CD14-positive monocyte (primary cell): ENCODE measurements at regions not wholly inside any gene's neighbourhood (a gene's known extent, or its start where the extent isn't known, plus 50 kb on each side); places are given as distances from the start of the nearest gene placed in this dataset.

Experiments
- DNase-seq, 3 donors: peaks; one replicate each; pipeline ENCODE4 v3.0.0-alpha.2; 2011 to 2022
- H2AFZ ChIP-seq: 2 replicates; pipeline ENCODE4 v1.6.0; 2012; ENCODE audit warnings: mild to moderate bottlenecking, low read depth, low read length, inconsistent platforms; ENCODE audit not compliant: insufficient read depth, poor library complexity, severe bottlenecking
- H3K27ac ChIP-seq, 2 donors: 1 replicate in 1 of 2; 2 replicates in 1 of 2; pipeline ENCODE4 v1.5.1; 2012 to 2013; ENCODE audit warnings: low read length in 2 of 2, control low read depth in 1 of 2, inconsistent platforms in 1 of 2, low read depth in 1 of 2, mild to moderate bottlenecking in 1 of 2
- H3K27me3 ChIP-seq, 2 donors: one replicate each; pipeline versions ENCODE4 v1.6.0 to v1.6.1; 2011 to 2013; ENCODE audit warnings: low read length in 2 of 2; ENCODE audit not compliant: control insufficient read depth in 2 of 2, insufficient read depth in 2 of 2
- H3K36me3 ChIP-seq, 2 donors: replicated peaks in 1 of 2; 1 replicate in 1 of 2; 2 replicates in 1 of 2; pipeline versions ENCODE4 v1.5.1 to v1.6.1; 2012 to 2013; ENCODE audit warnings: low read length in 2 of 2, control low read depth in 1 of 2, inconsistent platforms in 1 of 2, mild to moderate bottlenecking in 1 of 2; ENCODE audit not compliant: insufficient read depth in 2 of 2, control insufficient read depth in 1 of 2
- H3K4me1 ChIP-seq, 2 donors: 1 replicate in 1 of 2; 2 replicates in 1 of 2; pipeline versions ENCODE4 v1.5.1 to v1.6.1; 2012 to 2013; ENCODE audit warnings: low read length in 2 of 2, control low read depth in 1 of 2, inconsistent platforms in 1 of 2, mild to moderate bottlenecking in 1 of 2, moderate library complexity in 1 of 2; ENCODE audit not compliant: insufficient read depth in 2 of 2, control insufficient read depth in 1 of 2
- H3K4me2 ChIP-seq: replicated peaks from 2 replicates; pipeline ENCODE3; 2012; ENCODE audit warnings: low read length, moderate library complexity, mild to moderate bottlenecking; ENCODE audit not compliant: poor library complexity, severe bottlenecking; ENCODE audit errors: extremely low read depth
- H3K4me3 ChIP-seq, 3 experiments: fragments of 200-600 bp in 1 of 3; sonication (generic) in 1 of 3; replicated peaks in 1 of 3; 1 replicate in 2 of 3; 2 replicates in 1 of 3; pipeline ENCODE4 v1.5.1; 2011 to 2013; ENCODE audit warnings: low read length in 3 of 3, mild to moderate bottlenecking in 3 of 3, control low read depth in 2 of 3, low read depth in 2 of 3, inconsistent platforms in 1 of 3, moderate library complexity in 1 of 3
- H3K79me2 ChIP-seq: 2 replicates; pipeline ENCODE4 v1.6.0; 2012; ENCODE audit warnings: mild to moderate bottlenecking, control low read depth, inconsistent platforms, low read length, moderate library complexity; ENCODE audit not compliant: insufficient read depth
- H3K9ac ChIP-seq: 2 replicates; pipeline ENCODE4 v1.6.0; 2017; ENCODE audit warnings: low read length, mild to moderate bottlenecking; ENCODE audit not compliant: insufficient read depth, poor library complexity, severe bottlenecking
- H3K9me3 ChIP-seq, 2 donors: replicated peaks in 1 of 2; 1 replicate in 1 of 2; 2 replicates in 1 of 2; pipeline versions ENCODE4 v1.5.1 to v1.6.1; 2012 to 2013; ENCODE audit warnings: low read length in 2 of 2, control low read depth in 1 of 2; ENCODE audit not compliant: control insufficient read depth in 1 of 2, insufficient read depth in 1 of 2
- H4K20me1 ChIP-seq: 2 replicates; pipeline ENCODE4 v1.6.0; 2012; ENCODE audit warnings: mild to moderate bottlenecking, low read length, control low read depth, moderate library complexity; ENCODE audit not compliant: insufficient read depth
- H3K27ac Mint-ChIP-seq, 7 donors: one replicate each; pipeline ENCODE4 v1.8.0; 2020; ENCODE audit warnings: mild to moderate bottlenecking in 7 of 7, mixed read lengths in 7 of 7, moderate library complexity in 6 of 7, inconsistent platforms in 2 of 7
- H3K27me3 Mint-ChIP-seq, 3 donors: one replicate each; pipeline ENCODE4 v1.8.0; 2021 to 2022; ENCODE audit warnings: low read depth in 3 of 3, mild to moderate bottlenecking in 3 of 3, mixed read lengths in 3 of 3, moderate library complexity in 3 of 3, inconsistent platforms in 1 of 3
- H3K36me3 Mint-ChIP-seq, 2 donors: one replicate each; pipeline ENCODE4 v1.8.0; 2020; ENCODE audit warnings: mixed read lengths in 2 of 2, inconsistent platforms in 1 of 2, mild to moderate bottlenecking in 1 of 2
- H3K4me1 Mint-ChIP-seq: one replicate; pipeline ENCODE4 v1.8.0; 2020; ENCODE audit warnings: mild to moderate bottlenecking, mixed read lengths
- H3K4me3 Mint-ChIP-seq, 2 donors: one replicate each; pipeline ENCODE4 v1.8.0; 2020; ENCODE audit warnings: mild to moderate bottlenecking in 2 of 2, mixed read lengths in 2 of 2, moderate library complexity in 1 of 2
- H3K9me3 Mint-ChIP-seq, 7 donors: one replicate each; pipeline ENCODE4 v1.8.0; 2020 to 2022; ENCODE audit warnings: mixed read lengths in 7 of 7, mild to moderate bottlenecking in 6 of 7, moderate library complexity in 6 of 7, inconsistent platforms in 2 of 7
- CTCF ChIP-seq: fragments of 200-600 bp; IDR thresholded peaks from one replicate; pipeline ENCODE4 v1.8.0; 2022; ENCODE audit warnings: antibody characterized with exemption, mild to moderate bottlenecking
- WGBS: methylation state at CpG from one replicate; pipeline ENCODE4 v1.1.5; 2013; ENCODE audit warnings: missing lambda C conversion rate; ENCODE audit not compliant: insufficient coverage; 5-methylcytosine and 5-hydroxymethylcytosine counted together
- intact Hi-C, 2 donors: fragments of 100-400 bp; cut with micrococcal nuclease; formaldehyde crosslinking; loops; one replicate each; pipeline versions ENCODE4 v1.15.0 to v1.15.1; 2023

GRCh38 chr1:214801191-214801590, 198.2 kb downstream of the CENPF start:
- no peaks in the 10 kb centered on the region for H3K79me2 ChIP-seq
- H3K27ac ChIP-seq, result no peak overlapping the region
- H2AFZ ChIP-seq, result no peak overlapping the region
- peaks cover 0 to 1% (median 0%) of the 10 kb centered on the region in 3 donors for H3K27me3 Mint-ChIP-seq
- H3K9ac ChIP-seq, result no peak overlapping the region
- TF ChIP-seq CTCF, result no peak
- H4K20me1 ChIP-seq, result no peaks in the 10 kb centered on the region
- no peak overlapping the region for H3K4me3 Mint-ChIP-seq
- WGBS, result 100% methylated on average over 1 of the region's 1 CpG
- H3K36me3 ChIP-seq, result no peaks in the 10 kb centered on the region
- no peak overlapping the region for H3K4me3 ChIP-seq
- peaks cover 0 to 18% of the 10 kb centered on the region in 2 donors for H3K9me3 ChIP-seq
- H3K27ac Mint-ChIP-seq, result no peak overlapping the region
- H3K4me1 Mint-ChIP-seq, result no peaks in the 10 kb centered on the region
- H3K9me3 Mint-ChIP-seq, result peaks cover 3 to 17% (median 5%) of the 10 kb centered on the region in 7 donors
- no peaks in the 10 kb centered on the region for H3K27me3 ChIP-seq
- no peak for DNase-seq
- intact Hi-C loops, result no loop called here
- H3K4me1 ChIP-seq, result no peaks in the 10 kb centered on the region
- no peak overlapping the region for H3K4me2 ChIP-seq
- H3K36me3 Mint-ChIP-seq, result no peaks in the 10 kb centered on the region

- no peak overlapping the region for H2AFZ ChIP-seq
- H3K4me1 ChIP-seq, result no peaks in the 10 kb centered on the region
- Mint-ChIP-seq H3K4me3 (no peak overlapping the region), H3K9me3 (peaks cover 2 to 13% (median 6%) of the 10 kb centered on the region in 7 donors), H3K36me3 (no peaks in the 10 kb centered on the region), H3K27me3 (no peaks in the 10 kb centered on the region), H3K27ac (no peak overlapping the region), H3K4me1 (no peaks in the 10 kb centered on the region)
- intact Hi-C loops, result no loop called here
- 60% methylated on average over 1 of the region's 3 CpGs for WGBS
- no peak for DNase-seq
- no peaks in the 10 kb centered on the region for H4K20me1 ChIP-seq
- no peak overlapping the region for H3K4me3 ChIP-seq
- H3K36me3 ChIP-seq, result no peaks in the 10 kb centered on the region
- no peaks in the 10 kb centered on the region for H3K79me2 ChIP-seq
- TF ChIP-seq CTCF, result no peak
- H3K9me3 ChIP-seq, result no peaks in the 10 kb centered on the region
- no peaks in the 10 kb centered on the region for H3K27me3 ChIP-seq
- no peak overlapping the region for H3K4me2 ChIP-seq
- no peak overlapping the region for H3K9ac ChIP-seq
- H3K27ac ChIP-seq, result no peak overlapping the region
These were observed 206.0 kb downstream of the CENPF start for GRCh38 chr1:214808845-214809460.
